PFSK-1 (cell line): ENCODE measurements at regions not wholly inside any gene's neighbourhood (a gene's known extent, or its start where the extent isn't known, plus 50 kb on each side); places are given as distances from the start of the nearest gene placed in this dataset.

ENCODE experiments used
- FOXP2 ChIP-seq: optimal IDR thresholded peaks from 2 replicates; pipeline ENCODE3; 2011; ENCODE audit warnings: borderline replicate concordance, control low read depth, inconsistent platforms; ENCODE audit not compliant: insufficient read depth; ENCODE audit errors: extremely low read length, extremely low read depth
- POLR2AphosphoS5 ChIP-seq: IDR thresholded peaks from 2 replicates; pipeline ENCODE4 v1.6.1; 2012; ENCODE audit warnings: low read depth, mild to moderate bottlenecking, control low read depth, low read length, moderate library complexity
- REST ChIP-seq, 2 experiments: IDR thresholded peaks; 2 replicates each; pipeline versions ENCODE4 v1.6.1 to v1.8.0; 2011 to 2012; ENCODE audit warnings: low read depth in 2 of 2, low read length in 2 of 2, control low read depth in 1 of 2, inconsistent platforms in 1 of 2, mild to moderate bottlenecking in 1 of 2, moderate library complexity in 1 of 2; ENCODE audit not compliant: insufficient read depth in 1 of 2
- SIN3A ChIP-seq: IDR thresholded peaks from 2 replicates; pipeline ENCODE4 v1.6.1; 2012; ENCODE audit warnings: mild to moderate bottlenecking, low read length, moderate library complexity, borderline replicate concordance; ENCODE audit not compliant: insufficient read depth
- TAF1 ChIP-seq: IDR thresholded peaks from 2 replicates; pipeline ENCODE4 v1.6.1; 2012; ENCODE audit warnings: low read length, control low read depth, borderline replicate concordance; ENCODE audit not compliant: insufficient read depth

DNA sequence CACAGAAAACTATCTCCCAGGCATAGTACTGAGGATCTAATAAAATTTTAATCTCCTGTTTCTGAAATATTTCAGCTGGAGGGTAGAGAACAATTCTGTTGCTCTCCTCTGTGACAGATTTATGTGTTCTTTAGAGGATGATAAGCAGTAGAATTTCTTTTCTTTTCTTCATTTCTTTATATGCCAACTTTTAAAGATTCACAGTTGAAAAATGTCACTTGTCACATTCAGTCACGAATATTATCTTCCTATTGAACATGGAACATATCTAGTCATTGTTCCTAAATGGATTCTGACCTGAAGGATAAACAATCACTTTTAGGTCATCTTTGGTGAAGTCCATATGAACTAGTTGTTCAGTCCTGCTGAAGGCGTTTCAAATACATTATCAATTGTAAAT is 585.5 kb upstream of the DPPA4 start:
- TF ChIP-seq REST (IDR thresholded peaks at IDR 0.05; ENCODE audit: insufficient read depth in 1 of 2, low read depth in 2 of 2, low read length in 2 of 2) (no peak), SIN3A (no peak), FOXP2 (no peak), POLR2AphosphoS5 (no peak), TAF1 (no peak)

- TF ChIP-seq REST (IDR thresholded peaks at IDR 0.05; ENCODE audit: insufficient read depth in 1 of 2, low read depth in 2 of 2, low read length in 2 of 2) (no peak), SIN3A (no peak), FOXP2 (no peak), POLR2AphosphoS5 (no peak), TAF1 (no peak)
These were observed 586.1 kb upstream of the DPPA4 start for GRCh38 chr3:109923431-109923830.

- TF ChIP-seq SIN3A (no peak), FOXP2 (no peak), REST (IDR thresholded peaks at IDR 0.05; ENCODE audit: insufficient read depth in 1 of 2, low read depth in 2 of 2, low read length in 2 of 2) (no peak), POLR2AphosphoS5 (no peak), TAF1 (no peak)
These were observed 586.9 kb upstream of the DPPA4 start for GRCh38 chr3:109924196-109924595.

- TF ChIP-seq FOXP2: no peak
- TF ChIP-seq POLR2AphosphoS5: no peak
- TF ChIP-seq REST (IDR thresholded peaks at IDR 0.05; ENCODE audit: insufficient read depth in 1 of 2, low read depth in 2 of 2, low read length in 2 of 2): no peak
- TF ChIP-seq SIN3A: no peak
- no peak for TF ChIP-seq TAF1
These were observed 589.0 kb upstream of the DPPA4 start for GRCh38 chr3:109926376-109926775.

DNA sequence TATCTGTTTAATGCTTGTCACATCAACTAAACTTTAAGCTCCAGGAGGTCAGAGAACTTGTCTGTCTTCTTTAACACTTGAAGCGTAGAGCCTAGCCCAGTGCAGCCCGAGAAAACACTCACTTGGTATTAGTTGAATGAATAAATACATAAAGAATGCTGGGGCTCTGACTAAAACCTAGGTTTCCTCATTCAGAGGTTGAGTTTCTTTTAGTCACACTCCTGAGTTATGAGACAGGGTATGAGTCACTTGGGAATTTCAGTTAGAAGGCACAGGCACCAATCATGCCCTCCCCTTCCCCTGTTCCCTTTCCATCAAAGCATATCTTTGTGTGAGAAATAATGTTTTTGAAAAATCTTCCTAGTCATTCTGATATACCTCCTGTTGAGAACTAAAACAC is 589.8 kb upstream of the DPPA4 start:
- TF ChIP-seq TAF1: no peak
- no peak for TF ChIP-seq SIN3A
- no peak for TF ChIP-seq FOXP2
- no peak for TF ChIP-seq POLR2AphosphoS5
- TF ChIP-seq REST (IDR thresholded peaks at IDR 0.05; ENCODE audit: insufficient read depth in 1 of 2, low read depth in 2 of 2, low read length in 2 of 2): no peak
